GM12878 (cell line): ENCODE measurements at regions not wholly inside any gene's neighbourhood (a gene's known extent, or its start where the extent isn't known, plus 50 kb on each side); places are given as distances from the start of the nearest gene placed in this dataset.

Experiments used
- ATAC-seq: fragments of 200-7000 bp; cut with Tn5 transposase; 3 replicates; pipeline ENCODE4 v1.9.1; 2020; ENCODE audit warnings: mild to moderate bottlenecking, moderate library complexity
- BruUV-seq: library from RNA; stranded (reverse); fragments of 400-500 nt; replicated peaks from 2 replicates; lab custom pipeline; 2021; lab: Mats Ljungman, UMichigan
- CTCF ChIA-PET: fragments of 300-600 bp; sonication (Branson Sonifier 250); formaldehyde crosslinking; extraction: SDS; loops from one replicate; lab custom pipeline; 2021; ENCODE audit warnings: inconsistent platforms; lab: Yijun Ruan, JAX
- POLR2A ChIA-PET: fragments of 350-600 bp; formaldehyde crosslinking; extraction: SDS; loops from one replicate; lab custom pipeline; 2021; ENCODE audit warnings: inconsistent platforms; lab: Charles Lee
- RAD21 ChIA-PET: fragments of 300-600 bp; sonication (Branson Sonifier 250); formaldehyde crosslinking; loops from one replicate; lab custom pipeline; 2023; ENCODE audit warnings: antibody characterized with exemption; ENCODE audit not compliant: unreplicated experiment; lab: Charles Lee
- SMC1A ChIA-PET: fragments of 300-600 bp; sonication (Branson Sonifier 250); formaldehyde crosslinking; loops from one replicate; lab custom pipeline; 2023; ENCODE audit not compliant: unreplicated experiment, uncharacterized antibody; lab: Charles Lee
- DNase-seq: peaks from one replicate; pipeline ENCODE4 v3.0.0-alpha.2; 2011; ENCODE audit warnings: low read depth, low spot score
- FAIRE-seq: peaks from 3 replicates; lab custom pipeline; 2011; peaks lifted over from hg19 to GRCh38; lab: Jason Lieb, UNC
- H2AFZ ChIP-seq: 2 replicates; pipeline ENCODE4 v1.6.0; 2011; ENCODE audit warnings: low read depth, low read length, control low read depth; ENCODE audit not compliant: control insufficient read depth
- H3K27ac ChIP-seq: 2 replicates; pipeline ENCODE4 v1.5.1; 2011; ENCODE audit warnings: control low read depth; ENCODE audit not compliant: control insufficient read depth, insufficient read depth
- H3K27me3 ChIP-seq, 2 experiments: replicated peaks in 1 of 2; 2 replicates each; pipeline versions ENCODE4 v1.6.0 to v1.6.1; 2011; ENCODE audit warnings: low read length in 1 of 2; ENCODE audit not compliant: control insufficient read depth in 2 of 2, insufficient read depth in 2 of 2
- H3K36me3 ChIP-seq, 2 experiments: 2 replicates each; pipeline ENCODE4 v1.5.1; 2011; ENCODE audit warnings: low read length in 1 of 2; ENCODE audit not compliant: control insufficient read depth in 2 of 2, insufficient read depth in 2 of 2
- H3K4me1 ChIP-seq: 2 replicates; pipeline ENCODE4 v1.6.1; 2011; ENCODE audit warnings: mild to moderate bottlenecking, low read length, moderate library complexity, mixed read lengths; ENCODE audit not compliant: control insufficient read depth, insufficient read depth
- H3K4me2 ChIP-seq: 2 replicates; pipeline ENCODE4 v1.6.0; 2011; ENCODE audit warnings: control low read depth; ENCODE audit not compliant: control insufficient read depth, insufficient read depth
- H3K4me3 ChIP-seq: fragments of 200-600 bp; sonication (generic); 2 replicates; pipeline ENCODE4 v1.5.1; 2016
- H3K79me2 ChIP-seq: 2 replicates; pipeline ENCODE4 v1.6.0; 2011; ENCODE audit warnings: low read length; ENCODE audit not compliant: control insufficient read depth, insufficient read depth
- H3K9ac ChIP-seq: 2 replicates; pipeline ENCODE4 v1.8.0; 2011; ENCODE audit warnings: low read length, control low read depth, mixed read lengths; ENCODE audit not compliant: control insufficient read depth, insufficient read depth
- H3K9me3 ChIP-seq: replicated peaks from 3 replicates; pipeline ENCODE4 v1.5.1; 2011; ENCODE audit warnings: mild to moderate bottlenecking, low read length; ENCODE audit not compliant: control insufficient read depth, insufficient read depth
- H4K20me1 ChIP-seq: 2 replicates; pipeline ENCODE4 v1.6.0; 2011; ENCODE audit not compliant: control insufficient read depth, insufficient read depth
- EGR1 ChIP-seq, 2 experiments: IDR thresholded peaks; 1 replicate in 1 of 2; 2 replicates in 1 of 2; pipeline ENCODE4 v1.6.1; 2011 to 2012; ENCODE audit warnings: low read depth in 2 of 2, low read length in 2 of 2, borderline replicate concordance in 1 of 2, mild to moderate bottlenecking in 1 of 2, moderate library complexity in 1 of 2
- MYC ChIP-seq: IDR thresholded peaks from 2 replicates; pipeline ENCODE4 v1.6.1; 2011; ENCODE audit warnings: mild to moderate bottlenecking, low read length, moderate library complexity, inconsistent platforms; ENCODE audit not compliant: insufficient read depth, insufficient replicate concordance, insufficient read length, severe bottlenecking
- NFYB ChIP-seq: IDR thresholded peaks from 2 replicates; pipeline ENCODE4 v1.6.1; 2011; ENCODE audit warnings: low read depth, mild to moderate bottlenecking, low read length, improper control_type of control experiment, moderate library complexity; ENCODE audit not compliant: insufficient read depth
- REST ChIP-seq: IDR thresholded peaks from 2 replicates; pipeline ENCODE4 v1.6.1; 2012; ENCODE audit warnings: mild to moderate bottlenecking, low read depth, low read length
- SIX5 ChIP-seq: IDR thresholded peaks from 2 replicates; pipeline ENCODE4 v1.6.1; 2011; ENCODE audit warnings: mild to moderate bottlenecking, low read depth, low read length, moderate library complexity; ENCODE audit not compliant: severe bottlenecking
- WGBS: methylation state at CpG from one replicate; pipeline ENCODE4 v1.1.6; 2016; ENCODE audit warnings: low lambda C conversion rate; ENCODE audit not compliant: insufficient replicate concordance, insufficient coverage; ENCODE audit errors: missing lambda C conversion rate; 5-methylcytosine and 5-hydroxymethylcytosine counted together
- in situ Hi-C: fragments of 300-500 bp; cut with MboI; formaldehyde crosslinking; loops from 9 replicates; pipeline ENCODE4 v1.14.3; 2018; ENCODE audit warnings: mixed read lengths
- intact Hi-C: fragments of 100-400 bp; cut with micrococcal nuclease; formaldehyde crosslinking; loops from one replicate; pipeline ENCODE4 v1.14.2; 2022; ENCODE audit not compliant: unreplicated experiment
- TF ChIP-seq, protein P1 (sequence below): IDR thresholded peaks from 2 replicates; pipeline ENCODE4 v1.6.1; 2012; ENCODE audit warnings: low read depth, low read length, improper control_type of control experiment
- TF ChIP-seq, protein P2 (sequence below): fragments of 450-650 bp; IDR thresholded peaks from 2 replicates; pipeline ENCODE4 v1.6.1; 2017; ENCODE audit warnings: mild to moderate bottlenecking, low read depth, inconsistent platforms; ENCODE audit not compliant: poor library complexity, severe bottlenecking

DNA sequence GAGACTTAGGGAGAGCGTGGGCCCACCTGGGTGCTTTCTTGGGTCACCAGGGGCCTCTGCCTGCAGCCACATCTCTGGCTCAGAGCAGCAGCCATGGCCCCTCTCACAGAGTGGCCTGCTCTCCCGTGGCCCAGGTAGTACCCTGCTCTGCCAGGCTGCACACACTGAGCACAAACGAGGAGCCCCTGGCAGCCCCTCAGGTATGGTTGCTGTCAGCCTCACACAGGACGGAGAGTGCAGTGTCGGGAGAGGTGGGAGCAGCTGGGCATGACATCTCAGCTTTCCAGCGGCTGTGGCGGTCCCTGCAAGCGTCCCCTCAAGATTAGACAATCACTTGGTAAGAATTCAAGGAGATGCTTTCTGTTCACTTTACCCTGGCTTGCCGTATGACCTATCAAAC, 137.0 kb upstream of the IRX4 start:
- no peak overlapping the region for H3K4me2 ChIP-seq
- H3K9ac ChIP-seq, result no peak overlapping the region
- CTCF ChIA-PET, result interaction anchor here (1.8 kb wide), 1 partner anchor 283 kb away, joined by 5 read pairs; no protein-coding TSS in a partner anchor
- TF ChIP-seq SIX5 (no peak), REST (no peak), MYC (no peak), EGR1 (IDR thresholded peaks at IDR 0.05; ENCODE audit: borderline replicate concordance in 1 of 2, low read depth in 2 of 2, low read length in 2 of 2) (no peak), NFYB (no peak)
- TF ChIP-seq, protein P1, sequence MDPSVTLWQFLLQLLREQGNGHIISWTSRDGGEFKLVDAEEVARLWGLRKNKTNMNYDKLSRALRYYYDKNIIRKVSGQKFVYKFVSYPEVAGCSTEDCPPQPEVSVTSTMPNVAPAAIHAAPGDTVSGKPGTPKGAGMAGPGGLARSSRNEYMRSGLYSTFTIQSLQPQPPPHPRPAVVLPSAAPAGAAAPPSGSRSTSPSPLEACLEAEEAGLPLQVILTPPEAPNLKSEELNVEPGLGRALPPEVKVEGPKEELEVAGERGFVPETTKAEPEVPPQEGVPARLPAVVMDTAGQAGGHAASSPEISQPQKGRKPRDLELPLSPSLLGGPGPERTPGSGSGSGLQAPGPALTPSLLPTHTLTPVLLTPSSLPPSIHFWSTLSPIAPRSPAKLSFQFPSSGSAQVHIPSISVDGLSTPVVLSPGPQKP, result no peak
- TF ChIP-seq, protein P2, sequence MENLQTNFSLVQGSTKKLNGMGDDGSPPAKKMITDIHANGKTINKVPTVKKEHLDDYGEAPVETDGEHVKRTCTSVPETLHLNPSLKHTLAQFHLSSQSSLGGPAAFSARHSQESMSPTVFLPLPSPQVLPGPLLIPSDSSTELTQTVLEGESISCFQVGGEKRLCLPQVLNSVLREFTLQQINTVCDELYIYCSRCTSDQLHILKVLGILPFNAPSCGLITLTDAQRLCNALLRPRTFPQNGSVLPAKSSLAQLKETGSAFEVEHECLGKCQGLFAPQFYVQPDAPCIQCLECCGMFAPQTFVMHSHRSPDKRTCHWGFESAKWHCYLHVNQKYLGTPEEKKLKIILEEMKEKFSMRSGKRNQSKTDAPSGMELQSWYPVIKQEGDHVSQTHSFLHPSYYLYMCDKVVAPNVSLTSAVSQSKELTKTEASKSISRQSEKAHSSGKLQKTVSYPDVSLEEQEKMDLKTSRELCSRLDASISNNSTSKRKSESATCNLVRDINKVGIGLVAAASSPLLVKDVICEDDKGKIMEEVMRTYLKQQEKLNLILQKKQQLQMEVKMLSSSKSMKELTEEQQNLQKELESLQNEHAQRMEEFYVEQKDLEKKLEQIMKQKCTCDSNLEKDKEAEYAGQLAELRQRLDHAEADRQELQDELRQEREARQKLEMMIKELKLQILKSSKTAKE, result no peak
- intact Hi-C loops (loop anchor here (5.0 kb wide), 1 partner anchor 282 kb away; no protein-coding TSS in a partner anchor), in situ Hi-C loops (loop anchor here (5.0 kb wide), 1 partner anchor 282 kb away; no protein-coding TSS in a partner anchor)
- POLR2A ChIA-PET, result no interaction called here
- SMC1A ChIA-PET, result no interaction called here
- H3K9me3 ChIP-seq, result no peaks in the 10 kb centered on the region
- H3K79me2 ChIP-seq, result no peaks in the 10 kb centered on the region
- H3K27me3 ChIP-seq, result no peaks in the 10 kb centered on the region; a peak in 1 of 4 replicates
- H3K4me3 ChIP-seq, result no peak overlapping the region
- BruUV-seq, result no TSS peak
- RAD21 ChIA-PET, result no interaction called here
- no peak overlapping the region for H3K27ac ChIP-seq
- ATAC-seq, result no peak
- no peak overlapping the region for H2AFZ ChIP-seq
- no peak for FAIRE-seq
- H4K20me1 ChIP-seq, result no peaks in the 10 kb centered on the region
- DNase-seq, result no peak
- H3K36me3 ChIP-seq, result no peaks in the 10 kb centered on the region
- H3K4me1 ChIP-seq, result no peaks in the 10 kb centered on the region
- 15% methylated on average over 9 of the region's 9 CpGs for WGBS
